Left lobe of liver (tissue), 2 donors: ENCODE measurements at regions not wholly inside any gene's neighbourhood (a gene's known extent, or its start where the extent isn't known, plus 50 kb on each side); places are given as distances from the start of the nearest gene placed in this dataset.
"Not testable (repeated sequence)": the region's sequence is repeated elsewhere in the genome, so short reads cannot be mapped to it uniquely, and the experiment has no call there.

ENCODE experiments used
- ATAC-seq: fragments of 200-7000 bp; cut with Tn5 transposase; one replicate; pipeline ENCODE4 v1.9.1; 2020; ENCODE audit warnings: mild to moderate bottlenecking, moderate library complexity
- DNase-seq: peaks from one replicate; pipeline ENCODE4 v3.0.0-alpha.2; 2020; ENCODE audit warnings: low spot score
- donor health status: DM: no; HTN: no; CAD: no; lungs with moderate emphysema.
- donor health status: DM: no; HTN: yes; CAD: no.

DNA sequence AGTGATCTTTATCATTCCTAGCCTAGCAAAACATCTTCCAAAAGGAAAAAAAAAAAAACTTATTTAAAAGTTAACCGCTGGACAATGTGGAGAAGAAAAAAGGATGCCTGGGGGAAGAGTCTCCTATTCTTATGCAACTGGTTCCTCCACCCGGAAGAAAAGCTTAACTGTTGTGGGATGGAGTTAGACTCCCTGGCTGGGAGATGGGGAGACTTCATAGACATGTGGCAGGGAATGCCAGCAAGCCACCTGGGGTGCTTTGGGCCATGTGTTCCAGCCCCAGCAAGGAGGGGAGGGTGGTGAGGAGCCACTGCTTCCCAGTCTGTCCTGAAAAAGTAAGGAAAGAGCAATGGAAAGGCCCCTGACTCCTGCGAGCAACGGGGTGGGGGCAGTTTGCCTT is 119.4 kb upstream of the SPIN4 start:
- no peak for ATAC-seq

DNA sequence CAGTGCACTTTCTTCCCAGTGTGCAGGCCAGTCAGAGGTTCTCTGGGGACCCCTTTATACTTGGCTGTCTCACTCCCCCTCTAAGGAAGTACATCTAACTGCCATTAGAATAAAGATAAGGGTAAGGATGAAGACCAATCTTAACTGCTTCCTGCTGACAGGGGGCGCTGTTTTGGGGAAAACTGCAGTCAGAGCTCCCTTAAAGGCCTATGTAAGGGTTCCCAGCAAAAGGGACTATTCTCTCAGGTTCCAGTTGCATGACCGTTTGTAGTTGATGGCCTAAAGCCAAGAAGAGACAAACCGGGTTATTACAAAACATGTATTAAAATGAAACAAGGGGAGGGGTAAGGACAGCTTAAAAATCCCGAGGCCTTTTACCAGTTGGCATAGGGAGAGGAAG is 115.6 kb upstream of the SPIN4 start:
- ATAC-seq (no peak), DNase-seq (no peak)

More for the DNA sequence above, 119.4 kb upstream of the SPIN4 start:
- DNase-seq: no peak

DNA sequence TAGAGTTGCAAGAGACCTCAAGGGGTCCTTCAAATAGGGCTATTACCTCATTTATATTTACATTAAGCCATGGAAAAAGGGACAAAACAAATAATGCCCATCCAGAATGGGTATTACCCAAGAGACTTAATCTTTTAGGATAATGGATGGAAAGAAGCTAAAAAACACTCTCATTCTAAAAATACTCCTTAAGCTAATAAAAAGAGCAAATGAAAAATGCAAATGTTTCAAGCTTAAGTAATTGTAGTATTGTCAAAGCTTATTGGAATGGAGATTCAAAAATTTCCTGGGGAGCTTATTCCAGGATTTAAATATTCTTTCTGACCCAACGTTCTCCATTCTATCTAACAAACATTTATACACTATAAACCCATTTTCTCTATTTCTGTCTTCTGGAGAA is 107.8 kb upstream of the SPIN4 start:
- no peak for ATAC-seq
- DNase-seq: no peak

DNA sequence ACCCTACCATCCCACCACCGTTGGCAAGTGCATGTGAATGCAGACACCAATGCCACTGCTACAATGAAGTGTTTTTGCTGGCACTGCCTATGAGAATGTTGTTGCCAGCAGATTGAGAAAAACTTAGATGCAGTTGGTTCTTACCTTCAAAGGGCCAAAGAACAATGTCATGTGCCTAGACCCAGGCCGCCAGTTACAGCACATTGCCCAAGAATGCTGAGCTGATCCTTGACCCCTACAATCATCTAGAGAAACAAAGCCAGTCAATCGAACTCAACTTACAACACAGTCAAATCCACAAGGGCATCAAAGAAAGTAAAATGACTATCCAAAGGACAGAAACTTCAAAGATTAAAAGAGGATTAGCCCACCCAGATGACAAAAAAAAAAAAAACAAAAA is 102.4 kb upstream of the SPIN4 start:
- no peak for ATAC-seq
- DNase-seq: no peak

DNA sequence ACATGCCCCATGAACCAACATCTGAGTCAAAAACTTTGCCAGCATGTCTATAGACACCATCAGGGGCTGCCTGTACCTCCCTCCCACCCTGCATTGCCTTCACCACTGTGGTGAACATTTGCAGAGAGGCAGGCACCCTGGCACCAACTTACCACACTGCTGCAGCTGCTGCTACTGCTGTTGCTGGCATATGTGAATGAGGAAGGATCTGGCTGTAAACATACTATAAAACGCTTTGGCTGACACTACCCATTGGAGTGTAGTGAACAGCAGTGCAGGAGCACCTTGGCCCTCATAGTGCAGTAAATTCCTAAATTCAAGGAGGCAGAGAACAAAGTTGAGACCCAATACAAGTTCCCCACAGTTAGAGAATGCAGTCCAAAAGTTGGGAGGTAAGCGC is 90.6 kb upstream of the SPIN4 start:
- ATAC-seq: no peak
- DNase-seq: no peak

DNA sequence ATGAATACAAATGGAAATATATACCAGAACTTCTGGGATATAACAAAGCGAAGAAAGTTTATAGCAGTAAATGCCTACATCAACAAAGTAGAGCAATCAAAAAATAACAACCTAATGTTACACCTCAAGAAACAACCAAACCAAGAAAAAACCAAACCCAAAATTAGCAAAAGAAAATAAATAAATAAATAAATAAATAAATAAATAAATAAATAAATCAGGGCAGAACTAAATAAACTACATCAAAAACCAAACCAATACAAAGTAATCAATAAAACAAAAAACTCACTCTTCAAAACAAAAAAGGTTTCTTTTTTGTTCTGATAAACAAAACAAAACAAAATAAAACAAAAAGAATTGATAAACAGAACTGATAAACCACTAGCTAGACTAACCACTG is 88.4 kb upstream of the SPIN4 start:
- no peak for ATAC-seq
- no peak for DNase-seq

DNA sequence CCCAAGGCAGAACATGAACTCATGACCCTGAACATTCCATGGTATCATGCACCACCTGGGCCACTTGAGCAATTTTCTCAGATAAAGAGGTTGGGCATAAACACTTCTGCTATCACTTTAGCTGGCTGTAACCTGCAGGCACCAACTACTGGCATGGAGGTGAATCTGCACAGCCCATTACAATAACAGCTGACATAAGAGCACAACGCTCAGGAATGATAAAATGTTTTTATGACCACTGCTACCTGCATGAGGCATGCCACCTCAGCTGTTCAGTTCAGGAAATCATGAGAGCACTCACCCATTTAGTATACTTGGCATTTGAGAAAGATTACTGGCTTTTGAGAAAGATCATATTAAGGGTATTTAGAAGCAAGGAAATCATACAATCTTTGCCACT is 85.7 kb upstream of the SPIN4 start:
- no peak for ATAC-seq
- no peak for DNase-seq

DNA sequence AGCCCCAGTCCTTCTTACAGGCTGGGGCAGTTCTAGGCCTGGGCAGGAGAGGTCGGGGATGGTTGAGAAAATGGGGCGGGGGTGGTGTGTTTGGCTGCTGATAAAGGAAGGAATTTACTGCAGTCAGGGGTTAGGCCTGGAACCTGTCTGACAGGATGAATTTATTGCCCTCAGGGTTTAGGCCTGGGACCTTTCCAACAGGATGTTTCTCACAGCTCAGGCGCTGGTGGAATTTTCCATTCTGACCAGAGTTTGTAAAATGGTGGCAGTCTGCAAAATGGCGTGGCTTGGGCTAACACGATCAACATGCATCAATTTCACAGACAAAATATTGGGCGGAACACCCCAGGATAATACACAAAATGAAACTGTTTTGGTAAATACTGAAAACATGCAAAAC is 83.5 kb upstream of the SPIN4 start:
- no peak for ATAC-seq
- DNase-seq: no peak

DNA sequence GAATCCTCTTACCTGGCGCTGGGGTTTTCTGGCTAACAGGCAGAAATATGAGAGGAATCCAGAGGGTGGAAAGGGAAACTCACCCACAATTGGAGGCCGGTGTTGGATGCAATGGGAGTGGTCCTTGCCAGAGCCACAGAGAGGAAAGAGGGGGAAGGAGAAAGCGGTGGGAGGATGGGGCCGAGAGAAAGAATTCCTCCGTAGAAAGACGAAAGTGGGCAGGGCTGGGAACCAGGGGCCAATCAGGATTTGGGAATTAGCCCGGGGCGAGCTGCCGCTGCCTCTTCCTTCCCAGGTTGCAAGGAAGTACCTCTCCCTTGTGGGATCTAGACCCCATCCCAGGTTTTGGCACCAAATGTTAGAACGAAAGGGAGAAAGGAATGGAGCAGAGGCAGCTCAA is 83.1 kb upstream of the SPIN4 start:
- DNase-seq (no peak), ATAC-seq (no peak)

DNA sequence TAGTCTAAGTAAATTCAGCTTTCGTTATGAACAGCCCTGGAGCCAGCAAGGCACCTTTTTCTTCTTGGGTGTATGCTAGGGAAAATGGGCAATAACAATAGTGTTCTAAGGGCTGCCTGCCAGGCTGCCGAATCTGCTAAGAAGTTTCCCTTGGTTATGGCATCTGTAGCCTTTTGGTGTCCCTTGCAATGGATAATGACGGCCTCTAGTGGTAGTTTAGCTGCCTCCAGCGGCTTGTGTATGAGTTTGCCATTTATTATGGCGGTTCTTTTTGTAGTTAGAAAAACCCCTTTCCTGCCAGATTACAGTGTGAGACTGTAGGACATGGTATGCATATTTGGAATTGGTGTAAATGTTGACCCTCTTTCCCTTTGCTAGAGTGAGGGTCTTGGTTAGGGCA is 78.9 kb upstream of the SPIN4 start:
- DNase-seq: no peak
- no peak for ATAC-seq

DNA sequence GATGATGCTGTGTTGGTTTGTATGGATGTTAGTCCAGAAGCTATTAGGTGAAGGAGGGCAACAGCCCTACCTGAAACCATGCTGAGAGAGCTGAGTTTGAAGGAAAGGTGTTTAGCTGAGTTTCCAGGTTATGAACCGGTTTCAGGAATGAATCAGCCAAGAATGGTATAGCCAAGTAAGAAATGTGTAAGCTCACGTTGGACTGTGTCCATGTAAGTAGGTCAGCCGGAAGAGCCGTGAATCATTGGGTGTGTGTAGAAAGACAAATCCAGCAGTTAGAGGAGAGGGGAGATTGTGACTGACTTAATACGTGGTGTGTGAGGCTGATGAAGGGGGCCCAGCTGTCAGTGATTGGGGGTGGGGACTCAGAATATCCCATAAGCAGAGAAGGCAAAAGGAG is 77.2 kb upstream of the SPIN4 start:
- no peak for DNase-seq
- no peak for ATAC-seq

DNA sequence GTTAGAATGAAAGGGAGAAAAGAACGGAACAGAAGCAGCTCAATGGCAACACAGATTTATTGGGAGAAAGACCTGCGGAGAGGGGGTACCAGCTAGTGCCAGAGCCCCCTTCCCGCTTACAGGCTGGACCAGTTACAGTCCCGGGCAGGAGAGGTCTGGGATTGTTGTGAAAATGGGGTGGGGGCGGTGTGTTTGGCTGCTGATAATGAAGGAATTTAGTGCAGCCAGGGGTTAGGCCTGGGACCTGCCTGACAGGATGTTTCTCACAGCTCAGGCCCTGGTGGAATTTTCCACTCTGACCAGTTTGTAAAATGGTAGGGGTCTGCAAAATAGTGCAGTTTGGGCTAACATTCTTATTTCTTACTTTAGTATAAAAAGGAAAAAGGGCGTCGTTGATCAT is 75.4 kb upstream of the SPIN4 start:
- ATAC-seq: no peak
- no peak for DNase-seq

DNA sequence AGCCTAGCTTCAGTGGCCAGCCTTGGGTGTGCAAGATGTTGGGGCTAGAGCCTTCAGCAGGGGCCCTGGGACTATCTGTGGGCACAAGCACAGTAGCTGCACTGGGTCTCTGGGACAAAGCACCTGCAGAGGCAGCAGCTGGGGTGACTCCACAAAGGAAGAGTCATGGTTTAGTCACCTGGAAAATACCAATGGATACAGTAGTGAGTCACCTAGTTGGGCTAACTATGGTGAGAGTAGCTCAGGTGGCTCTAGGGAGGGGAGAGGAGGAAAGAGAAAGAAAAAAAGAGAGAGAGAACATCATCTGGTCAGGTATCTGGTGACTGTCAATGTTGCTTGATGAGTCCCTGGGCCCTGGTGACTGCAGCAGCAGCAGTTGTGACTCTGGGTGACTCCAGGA is 72.9 kb upstream of the SPIN4 start:
- DNase-seq: no peak
- ATAC-seq: no peak

DNA sequence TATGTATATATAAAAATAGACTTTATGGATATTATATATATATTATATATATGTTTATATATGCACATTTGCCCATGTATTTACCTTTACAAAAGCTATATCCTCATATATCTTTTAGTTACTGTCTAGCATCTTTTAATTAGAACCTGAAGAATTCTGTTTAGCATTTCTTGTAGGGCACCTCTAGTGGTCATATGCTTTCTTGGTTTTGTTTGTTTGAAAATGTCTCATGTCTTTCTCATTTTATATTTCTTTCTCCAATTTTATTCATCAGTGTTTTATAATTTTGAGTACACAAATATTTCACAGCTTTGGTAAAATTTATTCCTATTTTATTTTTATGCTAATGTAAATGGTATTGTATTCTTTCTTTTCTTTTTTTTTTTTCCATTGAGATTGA is 70.3 kb upstream of the SPIN4 start:
- ATAC-seq (no peak), DNase-seq (no peak)

DNA sequence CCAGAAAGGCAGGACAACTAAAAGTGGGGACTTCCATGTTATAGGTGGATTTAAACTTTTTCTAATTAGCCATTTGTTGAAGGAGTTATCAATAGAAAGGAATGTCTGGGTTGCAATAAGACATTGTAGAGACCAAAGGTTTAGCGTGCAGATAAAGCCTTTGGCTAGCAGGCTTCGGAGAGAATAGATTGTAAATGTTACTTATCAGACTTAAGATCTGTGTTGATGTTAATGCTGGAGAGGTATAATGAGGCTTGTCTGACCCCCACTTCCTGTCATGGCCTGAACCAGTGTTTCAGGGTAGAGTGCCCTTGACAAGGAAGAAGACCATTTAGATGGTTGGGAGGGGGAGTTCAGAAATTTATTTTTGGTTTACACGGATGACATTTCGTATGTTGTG is 67.1 kb upstream of the SPIN4 start:
- ATAC-seq: no peak
- no peak for DNase-seq

DNA sequence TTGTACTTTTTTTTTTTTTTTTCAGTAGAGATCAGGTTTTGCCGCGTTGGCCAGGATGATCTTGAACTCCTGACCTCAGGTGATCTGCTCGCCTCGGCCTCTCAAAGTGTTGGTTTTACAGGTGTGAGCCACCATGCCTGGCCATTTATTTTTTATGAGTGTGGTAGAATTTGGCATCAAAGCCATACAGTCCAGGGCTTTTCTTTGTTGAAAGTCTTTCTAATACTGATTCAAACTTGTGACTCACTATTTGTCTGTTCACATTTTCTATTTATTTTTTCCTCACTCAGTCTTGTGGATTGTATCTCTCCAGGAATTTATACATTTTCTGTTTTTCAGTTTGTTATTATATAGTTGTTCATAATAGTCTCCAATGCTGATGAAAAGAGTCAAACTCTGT is 66.5 kb upstream of the SPIN4 start:
- no peak for ATAC-seq

DNA sequence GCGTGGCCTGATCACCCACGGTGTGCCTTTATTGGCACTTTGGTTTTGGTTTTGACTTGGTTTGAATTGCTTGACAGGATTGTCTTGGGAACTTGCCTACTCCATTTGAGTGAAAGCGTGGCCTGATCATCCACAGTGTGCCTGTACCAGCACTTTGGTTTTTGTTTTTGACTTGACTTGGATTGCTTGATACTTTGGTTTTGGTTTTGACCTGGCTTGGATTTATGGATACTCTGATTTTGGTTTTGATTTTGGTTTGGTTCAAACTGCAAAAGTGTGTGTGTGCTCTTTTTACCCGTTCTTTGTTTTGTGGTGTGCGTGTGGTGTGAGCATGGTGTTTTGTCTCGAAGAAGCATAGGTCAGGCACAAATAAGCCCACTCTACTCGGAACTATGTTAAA is 58.8 kb upstream of the SPIN4 start:
- DNase-seq, ATAC-seq: not testable (repeated sequence)

More for the DNA sequence above, 66.5 kb upstream of the SPIN4 start:
- DNase-seq: no peak

DNA sequence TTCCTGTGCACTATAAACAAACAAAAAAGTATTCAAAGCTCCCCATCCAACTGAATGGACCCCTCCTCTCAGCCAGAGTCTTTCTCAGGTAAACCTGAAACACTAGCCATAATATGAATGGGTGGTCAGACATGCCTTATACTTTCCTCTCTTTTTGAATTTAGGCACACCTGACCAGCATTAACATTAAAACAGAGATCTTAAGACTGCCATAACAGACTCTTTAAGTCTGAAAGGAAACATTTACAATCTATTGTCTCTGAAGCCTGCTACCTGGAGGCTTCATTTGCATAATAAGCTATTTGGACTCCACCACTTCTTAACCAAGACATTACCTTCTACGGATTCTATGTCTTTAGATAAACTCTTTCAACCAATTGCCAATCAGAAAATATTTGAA is 56.9 kb upstream of the SPIN4 start:
- DNase-seq (no peak), ATAC-seq (no peak)

DNA sequence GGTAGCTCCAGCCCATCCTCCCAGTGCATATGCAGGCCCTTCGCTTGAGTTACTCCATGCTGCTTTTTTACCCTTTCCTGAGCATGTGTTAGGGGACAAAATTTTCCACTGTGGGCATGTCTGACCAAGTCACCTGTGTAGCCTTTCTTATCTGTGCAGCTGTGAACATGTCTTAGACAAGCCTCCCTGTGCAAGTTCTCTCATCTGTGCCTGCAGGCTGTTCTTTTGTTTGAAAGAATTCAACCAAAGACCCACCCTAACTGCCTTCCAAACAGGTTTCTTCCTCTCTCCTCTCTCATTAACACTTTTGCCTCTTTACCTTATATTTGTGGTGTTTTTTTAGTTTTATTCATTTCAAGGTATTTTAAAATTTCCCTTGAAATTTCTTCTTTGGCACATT is 53.2 kb upstream of the SPIN4 start:
- no peak for ATAC-seq
- DNase-seq: no peak

DNA sequence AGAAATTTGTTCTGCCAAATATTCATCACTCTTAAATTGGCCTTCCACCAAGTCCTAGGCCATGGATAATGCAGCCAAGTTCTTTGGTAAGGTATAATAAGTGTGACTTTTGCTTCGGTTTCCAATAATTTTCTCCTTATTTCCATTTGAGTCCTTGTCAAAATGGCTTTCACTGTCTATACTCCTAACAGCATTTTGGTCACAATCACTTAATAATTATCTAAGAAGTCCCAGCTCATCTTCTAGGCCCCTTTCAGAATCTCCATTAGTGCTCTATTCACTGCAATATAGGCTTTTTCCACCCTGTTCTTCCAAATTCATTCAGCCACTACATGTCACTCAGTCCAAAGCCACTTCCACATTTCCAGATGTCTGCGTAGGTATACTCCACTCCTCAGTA is 51.0 kb upstream of the SPIN4 start:
- ATAC-seq (no peak), DNase-seq (no peak)
